ENCODE measurements at regions not wholly inside any gene's neighbourhood (a gene's known extent, or its start where the extent isn't known, plus 50 kb on each side); places are given as distances from the start of the nearest gene placed in this dataset.

- Histone ChIP-seq H3K27ac (no peak overlapping the region), H3K4me1 (no peaks in the 10 kb centered on the region), H3K27me3 (peaks cover 4% of the 10 kb centered on the region), H3K9me3 (no peaks in the 10 kb centered on the region), H3K4me3 (no peak overlapping the region), H3K36me3 (no peaks in the 10 kb centered on the region)
- TF ChIP-seq EP300 (IDR thresholded peaks at IDR 0.05) = no peak
- ATAC-seq = no peak
- WGBS, 2 donors (ENCODE audit: low coverage in 1 of 2) = 17 to 34% methylated on average over 4 of the region's 4 CpGs
Observed at GRCh38 chr1:30545365-30545764, 178.0 kb downstream of the MATN1 start.

GRCh38 chr1:30541721-30542485, 181.5 kb downstream of the MATN1 start:
- no peak for ATAC-seq
- H3K27ac ChIP-seq = no peak overlapping the region
- no peaks in the 10 kb centered on the region for H3K27me3 ChIP-seq
- TF ChIP-seq POLR2A (IDR thresholded peaks at IDR 0.05) (no peak), POLR2AphosphoS5 (IDR thresholded peaks at IDR 0.05) (no peak), EP300 (IDR thresholded peaks at IDR 0.05) (no peak), CTCF (IDR thresholded peaks at IDR 0.05) (no peak)
- H3K9me3 ChIP-seq = no peaks in the 10 kb centered on the region
- no peaks in the 10 kb centered on the region for H3K36me3 ChIP-seq
- 53 to 100% methylated on average over 3 to 4 of the region's 10 CpGs for WGBS, 2 donors (ENCODE audit: low coverage in 1 of 2)
- no peak overlapping the region for H3K4me3 ChIP-seq
- no peaks in the 10 kb centered on the region for H3K4me1 ChIP-seq

- Histone ChIP-seq H3K4me1 (no peaks in the 10 kb centered on the region), H3K4me3 (no peak overlapping the region), H3K36me3 (no peaks in the 10 kb centered on the region), H3K27me3 (no peaks in the 10 kb centered on the region), H3K27ac (no peak overlapping the region), H3K9me3 (no peaks in the 10 kb centered on the region)
- TF ChIP-seq POLR2A (IDR thresholded peaks at IDR 0.05) (no peak), EP300 (IDR thresholded peaks at IDR 0.05) (no peak), CTCF (IDR thresholded peaks at IDR 0.05) (no peak)
- ATAC-seq = no peak
- 67 to 71% methylated on average over 3 to 4 of the region's 5 CpGs for WGBS, 2 donors (ENCODE audit: low coverage in 1 of 2)
Observed at GRCh38 chr1:30540611-30541192, 182.7 kb downstream of the MATN1 start.

GRCh38 chr1:30539884-30540283, 183.5 kb downstream of the MATN1 start:
- H3K27me3 ChIP-seq = no peaks in the 10 kb centered on the region
- no peaks in the 10 kb centered on the region for H3K9me3 ChIP-seq
- no peak overlapping the region for H3K4me3 ChIP-seq
- ATAC-seq = no peak
- H3K36me3 ChIP-seq = no peaks in the 10 kb centered on the region
- WGBS, 2 donors (ENCODE audit: low coverage in 1 of 2) = 88% methylated on average over 3 of the region's 6 CpGs; no CpG with 5 or more reads in 1 of the 2 donors
- H3K4me1 ChIP-seq = no peaks in the 10 kb centered on the region
- no peak for TF ChIP-seq POLR2A (IDR thresholded peaks at IDR 0.05)
- TF ChIP-seq EP300 (IDR thresholded peaks at IDR 0.05) = no peak
- TF ChIP-seq CTCF (IDR thresholded peaks at IDR 0.05) = no peak
- TF ChIP-seq POLR2AphosphoS5 (IDR thresholded peaks at IDR 0.05) = no peak
- no peak overlapping the region for H3K27ac ChIP-seq

- Histone ChIP-seq H3K27ac (no peak overlapping the region), H3K4me1 (no peaks in the 10 kb centered on the region), H3K27me3 (no peaks in the 10 kb centered on the region), H3K36me3 (no peaks in the 10 kb centered on the region), H3K9me3 (no peaks in the 10 kb centered on the region), H3K4me3 (no peak overlapping the region)
- WGBS, 2 donors (ENCODE audit: low coverage in 1 of 2) = 80% methylated on average over 2 to 5 of the region's 8 CpGs
- TF ChIP-seq POLR2A (IDR thresholded peaks at IDR 0.05) = no peak
- TF ChIP-seq CTCF (IDR thresholded peaks at IDR 0.05) = no peak
- no peak for ATAC-seq
Observed at GRCh38 chr1:30538993-30539867, 184.2 kb downstream of the MATN1 start.
